AG20443 (cell line): ENCODE measurements at regions not wholly inside any gene's neighbourhood (a gene's known extent, or its start where the extent isn't known, plus 50 kb on each side); places are given as distances from the start of the nearest gene placed in this dataset.
"Not testable (repeated sequence)": the region's sequence is repeated elsewhere in the genome, so short reads cannot be mapped to it uniquely, and the experiment has no call there.

Source experiments
- DNase-seq: peaks from one replicate; pipeline ENCODE4 v3.0.0; 2012; ENCODE audit warnings: low spot score, mixed read lengths

DNA sequence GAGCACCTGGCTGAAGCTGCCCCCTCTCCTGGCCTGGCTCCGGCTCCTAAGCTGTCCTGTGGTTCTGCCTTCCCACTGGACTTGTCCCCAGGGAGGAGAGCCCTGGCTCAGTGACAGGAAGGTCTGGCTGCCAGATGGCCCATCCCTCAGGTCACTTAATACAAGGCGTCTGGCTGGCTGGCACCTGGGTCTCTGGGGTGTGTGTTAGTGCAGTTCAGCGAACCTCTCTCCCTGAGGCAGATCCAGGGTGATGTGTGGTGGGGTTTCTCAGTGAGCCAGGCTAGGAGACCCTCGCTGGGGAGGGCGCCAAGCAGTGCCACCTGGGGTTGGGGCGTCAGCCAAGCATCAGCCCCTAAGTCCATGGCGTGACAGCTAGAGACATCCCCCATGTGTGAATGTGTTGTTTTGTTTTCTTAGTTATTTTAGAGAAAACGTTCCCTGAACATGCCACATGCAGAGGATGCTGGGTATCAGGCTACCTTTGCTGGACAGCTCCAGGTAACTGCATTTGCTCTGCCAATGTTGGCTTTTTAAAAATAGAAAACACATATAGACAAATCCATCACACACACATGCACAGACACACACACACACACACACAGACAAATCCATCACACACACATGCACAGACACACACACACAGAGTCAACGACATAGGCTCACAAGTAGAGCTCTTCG lies 56.4 kb upstream of the LRPAP1 start:
- DNase-seq: not testable (repeated sequence)

DNA sequence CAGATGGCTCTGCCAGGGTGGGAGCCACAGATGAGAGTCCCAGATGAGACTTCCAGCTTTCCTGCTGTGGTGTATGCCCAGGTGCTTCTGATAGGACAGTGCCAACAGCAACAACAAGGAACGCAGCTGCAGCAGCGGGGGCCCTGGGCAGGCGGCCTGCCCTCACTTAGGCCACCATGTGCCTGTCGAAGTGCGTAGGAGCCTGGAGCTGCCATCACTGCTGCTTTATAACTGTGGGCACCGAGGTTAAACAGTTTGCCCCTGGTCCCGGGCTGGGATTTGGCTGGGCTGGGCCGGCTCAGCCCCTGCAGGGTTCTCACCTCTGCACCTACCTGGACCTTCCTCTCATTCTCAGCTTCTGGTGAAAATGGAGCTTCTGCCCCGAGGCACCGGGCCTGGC lies 54.4 kb upstream of the LRPAP1 start:
- DNase-seq: not testable (repeated sequence)

DNA sequence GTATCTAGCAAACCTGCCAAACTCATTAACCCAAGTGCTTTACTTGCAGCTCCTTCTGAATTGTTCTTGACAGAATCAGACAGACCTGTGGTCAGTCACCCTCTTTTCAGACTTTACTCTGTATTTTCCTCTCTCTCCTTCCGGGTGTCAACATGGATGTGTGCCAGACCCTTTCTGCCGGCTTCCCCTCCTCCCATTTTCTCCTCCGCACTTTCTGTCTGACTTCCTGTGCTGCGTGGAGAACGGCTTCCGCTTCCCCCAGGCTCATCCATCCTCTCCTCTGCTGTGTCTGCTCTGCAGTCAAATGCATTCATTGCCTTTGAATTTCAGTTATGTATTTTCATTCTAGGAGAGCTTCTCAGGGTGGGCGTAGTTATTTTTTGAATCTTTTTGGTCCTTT lies 53.3 kb upstream of the LRPAP1 start:
- not testable (repeated sequence) for DNase-seq

DNA sequence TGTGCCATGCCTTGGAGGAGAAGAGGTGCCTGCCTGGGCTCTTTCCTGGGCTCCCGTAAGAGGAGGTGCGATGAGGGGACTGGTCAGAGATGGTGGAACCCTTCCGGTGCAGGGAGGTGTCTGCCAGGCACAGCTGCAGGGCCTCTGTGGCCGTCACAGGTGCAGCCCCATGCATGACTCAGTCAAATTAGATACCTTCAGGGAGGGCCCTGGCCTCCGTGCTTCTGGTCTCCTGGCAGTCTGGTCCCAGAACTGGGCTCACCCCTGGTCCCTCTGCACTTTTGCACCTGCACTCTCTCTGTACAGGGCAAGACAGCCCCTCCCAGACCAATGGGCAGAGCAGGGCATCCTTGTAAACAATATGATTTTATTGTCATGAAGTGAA lies 49.9 kb upstream of the LRPAP1 start:
- no peak for DNase-seq
